ENCODE measurements at regions not wholly inside any gene's neighbourhood (a gene's known extent, or its start where the extent isn't known, plus 50 kb on each side); places are given as distances from the start of the nearest gene placed in this dataset.
A peak's percentile ranks its signal among the peaks of the same experiment; 100 is the strongest.

GRCh38 chr1:187396929-187397796, 568.4 kb downstream of the PLA2G4A start (continued):
- no peak for TF ChIP-seq REST (IDR thresholded peaks at IDR 0.05; ENCODE audit: unreplicated experiment)
- TF ChIP-seq CREB1 (CRISPR knock-in tag; IDR thresholded peaks at IDR 0.05; ENCODE audit: low read depth) = no peak
- no peak for TF ChIP-seq EZH2 (IDR thresholded peaks at IDR 0.05; ENCODE audit: low read depth, unreplicated experiment)
- no peak for TF ChIP-seq NANOG (IDR thresholded peaks at IDR 0.05; ENCODE audit: borderline replicate concordance)
- no peak for TF ChIP-seq ZNF331 (CRISPR knock-in tag; IDR thresholded peaks at IDR 0.05; ENCODE audit: low read depth)
- TF ChIP-seq CTCF (conservative IDR thresholded peaks at IDR 0.05; ENCODE audit: low read depth in 2 of 2) = no peak

- Histone ChIP-seq H3K4me2 (no peak overlapping the region), H3K4me3 (no peak overlapping the region), H4K20me1 (replicated peaks; ENCODE audit: insufficient read depth) (no peaks in the 10 kb centered on the region), H3F3A (replicated peaks; ENCODE audit: low read depth) (no peaks in the 10 kb centered on the region), H3K27me3 (ENCODE audit: insufficient read depth) (no peaks in the 10 kb centered on the region), H2AFZ (peak overlapping the region; percentile 93), H3K36me3 (ENCODE audit: insufficient read depth) (no peaks in the 10 kb centered on the region), H3K79me2 (replicated peaks; ENCODE audit: insufficient read depth) (no peaks in the 10 kb centered on the region), H3K4me1 (ENCODE audit: insufficient read depth) (peaks cover 9% of the 10 kb centered on the region; the same call in 1 of the 2 replicates), H3K9me2 (ENCODE audit: insufficient read depth) (0 out of 2 replicates have a peak, but pooled peaks cover 3% of the 10 kb centered on the region), H3K27ac (ENCODE audit: low read depth) (no peak overlapping the region; the same call in 1 of the 2 replicates)
- H3K27me3 Mint-ChIP-seq (ENCODE audit: insufficient read depth, low read depth, poor library complexity) = no peaks in the 10 kb centered on the region
- TF ChIP-seq JUNB (IDR thresholded peaks at IDR 0.05; ENCODE audit: unreplicated experiment) (no peak), EZH2 (IDR thresholded peaks at IDR 0.05; ENCODE audit: low read depth, unreplicated experiment) (no peak), STAT1 (IDR thresholded peaks at IDR 0.05; ENCODE audit: unreplicated experiment) (no peak), POLR2AphosphoS5 (IDR thresholded peaks at IDR 0.05; ENCODE audit: low read depth) (no peak), ETS1 (IDR thresholded peaks at IDR 0.05) (no peak), NANOG (IDR thresholded peaks at IDR 0.05; ENCODE audit: borderline replicate concordance) (no peak), CREB1 (CRISPR knock-in tag; IDR thresholded peaks at IDR 0.05; ENCODE audit: low read depth) (no peak)
- no peak overlapping the region for H3K4me3 Mint-ChIP-seq
- peaks cover 9% of the 10 kb centered on the region; the same call in 2 of the 3 replicates for H3K36me3 Mint-ChIP-seq (ENCODE audit: low read depth)
- H3K9me3 Mint-ChIP-seq = peaks cover 3% of the 10 kb centered on the region; the same call in 2 of the 3 replicates
- no peak for ATAC-seq
- peaks cover 7% of the 10 kb centered on the region for H3K4me1 Mint-ChIP-seq
- peak overlapping the region; percentile 49 for H3K27ac Mint-ChIP-seq
- DNase-seq (ENCODE audit: low spot score) = no peak
Observed at GRCh38 chr1:187408212-187409004, 579.7 kb downstream of the PLA2G4A start.

All from GM23338 (cell line).